Femur (tissue), 1 donor: ENCODE measurements at regions not wholly inside any gene's neighbourhood (a gene's known extent, or its start where the extent isn't known, plus 50 kb on each side); places are given as distances from the start of the nearest gene placed in this dataset.

ENCODE experiments used
- DNase-seq: peaks from one replicate; pipeline ENCODE4 v3.0.0-alpha.2; 2017

DNA sequence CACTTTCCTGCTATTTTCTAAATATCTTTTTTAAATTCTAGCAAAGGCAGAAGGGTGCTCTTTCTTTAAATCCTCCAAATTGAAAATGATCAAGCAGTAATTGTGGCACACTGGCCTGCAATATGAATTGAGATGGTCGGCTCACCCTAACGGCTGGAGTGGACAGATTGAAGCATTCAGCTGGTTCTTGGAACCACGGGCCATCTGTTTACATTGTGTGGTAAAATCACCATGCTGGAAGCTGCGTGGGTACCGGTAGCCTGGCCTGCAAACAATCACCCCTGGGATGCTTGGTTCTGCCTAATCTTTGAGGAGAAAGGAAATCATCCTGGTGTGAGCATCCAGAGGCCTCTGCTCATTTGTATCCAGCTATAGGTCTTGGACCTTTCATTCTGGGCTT lies 289.3 kb downstream of the ZNF608 start:
- DNase-seq = no peak

- no peak for DNase-seq
Measured at GRCh38 chr5:124456249-124456648, 290.2 kb downstream of the ZNF608 start.

DNA sequence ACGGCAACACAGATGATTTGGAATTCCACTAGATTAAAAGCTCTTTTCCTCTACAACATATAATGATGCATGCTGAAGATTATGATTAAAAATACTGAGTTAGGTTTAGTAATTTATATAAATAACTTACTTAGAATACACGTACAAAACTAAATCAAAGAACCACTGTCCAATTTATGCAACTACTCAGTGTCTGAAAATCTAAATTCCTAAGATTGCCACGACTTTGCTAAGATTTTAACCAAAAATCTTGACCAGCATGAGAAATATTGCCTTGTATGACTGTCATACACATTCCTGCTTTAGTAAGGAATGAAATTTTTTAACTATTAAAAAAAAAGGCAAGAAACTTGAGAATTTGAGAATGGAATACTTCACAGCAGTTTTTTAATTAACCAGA lies 292.4 kb downstream of the ZNF608 start:
- no peak for DNase-seq

DNA sequence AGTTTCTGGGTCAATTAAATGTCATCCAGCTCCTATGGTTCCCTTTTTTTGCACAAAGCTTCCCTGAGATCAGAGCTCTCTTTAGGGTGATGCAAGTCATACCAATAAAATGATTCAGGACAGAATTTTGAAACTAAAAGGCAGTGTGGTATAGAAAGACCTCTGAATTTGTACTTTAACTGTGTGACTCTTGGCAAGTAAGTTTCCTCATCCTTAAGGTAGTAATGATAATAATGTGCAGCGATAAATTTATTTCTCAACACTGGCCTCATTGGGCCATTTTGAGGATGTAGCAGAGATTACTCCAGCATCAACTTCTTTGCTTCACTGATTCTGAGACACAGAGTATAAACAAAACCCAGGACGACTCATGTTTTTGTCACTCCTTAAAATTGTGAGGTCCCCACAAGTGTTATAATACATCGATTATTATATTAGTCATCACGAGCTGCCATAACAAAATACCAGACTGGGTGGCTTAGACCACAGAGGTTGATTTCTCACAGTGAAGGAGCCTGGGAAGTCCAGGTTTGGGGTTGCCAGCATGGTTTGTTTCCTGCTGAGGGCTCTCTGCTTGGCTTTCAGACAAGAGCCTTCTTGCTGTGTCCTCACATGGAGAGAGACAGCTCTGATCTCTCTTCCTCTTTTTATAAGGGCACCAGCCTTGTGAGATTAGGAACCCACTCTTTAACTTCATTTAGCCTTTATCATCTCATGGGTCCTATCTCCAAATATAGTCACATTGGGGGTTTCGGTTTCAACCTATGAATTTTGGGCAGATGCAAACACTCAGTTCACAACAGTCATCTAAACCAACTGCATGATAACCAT lies 293.0 kb downstream of the ZNF608 start:
- no peak for DNase-seq

- no peak for DNase-seq
Measured at GRCh38 chr5:124452412-124452811, 294.0 kb downstream of the ZNF608 start.

DNA sequence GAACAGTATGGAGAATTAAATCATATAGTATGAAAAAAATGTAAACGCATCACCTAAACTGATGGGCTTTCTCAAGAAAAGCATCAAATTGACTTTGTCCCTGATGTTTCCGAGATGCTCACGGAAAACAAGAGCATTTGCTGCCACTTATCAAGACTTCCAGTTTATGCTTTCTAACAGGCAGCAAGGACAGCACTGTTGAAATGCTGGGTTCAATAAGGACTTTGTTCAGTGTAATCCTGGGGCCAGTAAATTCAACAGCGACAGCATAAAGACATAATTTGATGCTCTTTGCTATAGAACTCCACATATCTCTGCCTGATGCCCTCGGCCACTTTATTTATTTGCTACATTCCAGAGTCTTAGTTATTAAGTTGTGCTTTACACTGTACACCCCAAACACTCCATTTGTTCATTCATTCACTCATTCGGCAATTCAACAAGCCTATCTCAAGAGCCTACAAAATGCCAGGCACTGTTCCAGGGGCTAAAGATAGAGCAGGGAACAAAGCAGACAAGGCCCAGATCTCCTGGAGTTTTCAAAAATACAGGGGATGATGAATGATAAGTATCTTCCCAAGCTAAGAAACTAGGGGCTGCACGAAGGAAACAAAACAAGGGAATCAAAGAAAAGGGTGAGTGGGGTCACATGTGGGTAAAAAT lies 294.6 kb downstream of the ZNF608 start:
- DNase-seq = no peak

DNA sequence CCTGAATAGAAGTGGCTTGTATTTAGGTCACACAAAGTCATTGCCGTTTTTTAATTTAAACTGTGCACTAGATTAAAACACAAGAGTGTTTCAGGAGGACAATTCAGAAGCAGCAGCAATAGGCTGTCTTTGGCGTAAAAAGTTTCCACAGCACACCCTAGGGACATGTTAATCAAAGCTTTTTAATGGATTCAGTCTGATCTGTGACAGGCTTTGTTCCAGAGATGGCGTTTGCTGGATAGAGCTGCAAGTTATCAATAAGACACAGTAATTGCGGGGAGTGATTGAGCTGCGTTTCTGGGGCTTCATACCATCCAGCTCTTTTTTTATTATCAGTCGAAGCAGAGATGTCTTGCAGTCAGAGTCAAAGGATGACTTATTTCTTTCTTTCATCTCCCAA lies 300.3 kb downstream of the ZNF608 start:
- DNase-seq = no peak

DNA sequence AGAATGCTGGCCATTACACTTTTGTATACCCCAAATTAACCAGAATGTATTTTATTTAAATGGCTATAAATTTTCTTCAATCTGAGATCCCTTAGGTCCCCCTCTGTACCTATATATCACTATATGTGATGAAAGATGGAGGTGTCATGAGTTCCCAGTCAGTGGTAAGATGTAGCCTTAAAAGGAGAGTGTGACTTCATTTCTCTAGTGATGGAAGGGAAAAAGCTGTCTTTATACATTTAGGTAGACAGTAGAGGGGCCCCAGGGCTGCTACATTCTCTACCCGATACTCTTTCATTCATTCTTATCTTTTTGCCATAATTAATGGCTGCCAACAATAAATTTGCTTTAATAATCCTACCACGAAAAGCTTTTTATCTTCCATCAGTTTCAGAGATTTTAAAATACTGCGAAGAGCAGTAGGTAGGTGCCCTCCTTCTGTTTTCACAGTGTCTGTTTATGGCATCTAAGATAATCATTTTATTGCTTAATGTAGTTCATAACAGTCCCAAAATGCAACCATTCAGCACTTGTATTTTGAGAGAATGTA lies 301.3 kb downstream of the ZNF608 start:
- no peak for DNase-seq

DNA sequence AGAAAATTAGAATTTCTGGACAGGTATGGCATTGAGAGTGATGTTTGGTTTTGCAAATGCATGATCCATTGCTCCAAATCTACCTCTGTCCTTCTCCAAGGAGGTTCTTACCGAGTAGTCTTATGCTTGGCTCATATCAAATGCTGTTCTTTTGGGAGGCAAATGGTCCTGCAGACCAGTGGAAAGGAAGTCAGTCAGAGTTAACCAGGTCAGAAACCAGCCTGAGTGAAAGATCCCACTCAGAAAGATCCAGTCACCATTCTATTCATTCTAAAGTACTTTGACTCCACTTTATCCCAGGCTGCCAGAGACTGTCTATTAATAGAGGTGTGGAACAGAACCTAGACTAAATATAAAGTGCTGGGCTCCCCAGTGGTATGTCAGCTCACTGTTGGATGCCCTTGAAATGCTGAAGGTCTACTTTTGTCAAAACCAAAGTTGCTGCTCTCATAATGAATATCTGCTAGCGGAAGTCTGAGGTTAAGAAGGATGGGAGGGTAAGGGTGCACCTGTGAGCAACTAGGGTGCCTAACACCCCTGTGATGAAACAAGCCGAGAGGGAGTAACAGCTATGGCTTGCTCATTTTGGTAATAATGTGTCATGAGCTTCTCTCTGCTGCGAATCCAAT lies 302.2 kb downstream of the ZNF608 start:
- no peak for DNase-seq

DNA sequence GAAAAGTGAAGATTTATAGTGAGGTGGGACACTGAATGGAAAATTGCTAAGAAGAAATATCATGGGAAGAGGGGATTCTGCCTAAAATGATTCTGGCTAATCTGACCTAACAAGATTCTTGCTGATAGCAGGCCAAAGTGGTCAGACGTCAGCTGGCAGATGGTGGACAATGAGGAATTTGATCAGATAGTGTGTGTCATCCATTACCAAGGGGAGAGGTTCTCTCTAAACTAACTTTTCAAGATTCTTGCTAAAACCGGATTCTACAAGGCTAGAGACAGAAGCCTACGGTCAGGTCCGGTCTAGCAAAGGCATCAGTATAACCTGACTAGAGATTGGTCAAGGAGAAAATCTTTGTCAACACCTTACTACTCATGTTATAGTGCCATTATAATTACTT lies 306.0 kb downstream of the ZNF608 start:
- no peak for DNase-seq

DNA sequence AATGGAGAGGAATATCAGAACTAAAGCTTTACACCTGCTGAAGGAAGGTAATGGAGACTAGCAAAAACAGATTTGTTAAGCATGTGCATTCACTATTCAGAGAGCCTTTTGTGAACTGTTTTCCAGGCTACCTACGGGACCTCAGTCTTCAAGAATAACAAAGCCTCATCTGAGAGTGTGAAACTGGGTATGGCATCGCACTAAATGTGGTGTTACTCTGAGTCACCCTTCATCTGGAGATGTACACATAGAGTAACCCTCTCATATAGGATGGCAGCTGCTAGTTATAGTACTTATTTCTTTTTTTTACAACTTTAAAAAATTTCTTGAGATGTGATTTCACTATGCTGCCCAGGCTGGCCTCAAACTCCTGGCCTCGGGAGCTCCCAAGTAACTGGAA lies 306.8 kb downstream of the ZNF608 start:
- DNase-seq = no peak

DNA sequence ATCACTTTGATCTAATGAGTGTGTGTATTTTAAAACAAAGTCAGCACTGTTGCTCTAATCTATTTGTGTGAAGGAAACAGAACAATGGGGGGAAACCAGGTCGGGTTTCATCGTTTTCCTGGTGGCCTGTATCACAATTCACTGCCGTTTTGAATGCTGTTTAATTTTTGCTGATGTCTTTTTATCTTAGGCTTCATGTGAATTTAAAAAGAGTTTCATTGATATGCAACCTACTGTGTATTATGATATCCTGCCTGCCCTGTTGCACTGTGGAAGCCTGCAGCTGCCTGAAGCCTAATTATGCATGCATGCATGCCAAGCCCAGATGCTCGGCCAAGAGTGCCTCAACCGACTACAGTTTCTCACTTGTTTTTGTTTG lies 307.5 kb downstream of the ZNF608 start:
- DNase-seq = peak; percentile 58

DNA sequence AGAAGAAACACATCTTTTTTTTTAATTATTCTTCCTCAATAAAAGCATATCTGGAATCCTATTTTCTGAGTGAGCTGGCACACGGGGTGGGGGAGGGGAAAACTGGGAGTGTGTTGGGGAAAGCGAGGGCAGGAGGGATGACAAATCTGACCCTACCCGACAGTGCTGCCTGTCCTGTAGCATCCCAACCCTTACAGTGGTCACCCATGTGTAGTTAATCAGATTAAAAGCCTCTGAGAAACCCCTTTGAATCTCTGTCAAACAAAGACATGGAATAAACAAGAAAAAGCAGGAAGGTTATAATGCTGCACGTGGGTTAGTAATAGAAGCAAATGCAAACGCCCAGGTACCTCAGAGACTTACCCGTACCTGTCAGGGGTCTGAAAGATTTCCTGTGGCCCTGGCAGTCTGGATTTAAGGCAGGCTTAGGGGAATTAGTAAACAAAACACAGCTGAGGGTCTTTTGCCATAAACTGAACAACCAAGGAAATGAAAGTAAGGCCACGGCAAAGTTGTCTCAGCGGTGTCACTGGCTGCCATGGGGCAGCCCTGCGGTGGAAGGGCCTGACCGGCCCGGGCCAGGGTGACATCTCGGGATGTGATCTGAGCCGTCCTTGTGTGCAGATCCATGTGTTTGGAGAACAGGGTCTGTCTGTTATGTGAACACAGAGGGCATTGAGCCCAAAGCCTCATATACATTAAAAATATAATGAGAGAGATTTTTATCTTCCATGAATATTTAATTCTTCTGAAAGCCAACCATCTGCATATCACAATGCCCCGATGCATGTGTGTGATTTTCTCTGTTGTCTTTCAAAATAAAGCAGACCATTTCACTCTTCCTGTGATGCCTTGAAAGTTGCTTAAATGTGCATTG lies 308.2 kb downstream of the ZNF608 start:
- DNase-seq = no peak

DNA sequence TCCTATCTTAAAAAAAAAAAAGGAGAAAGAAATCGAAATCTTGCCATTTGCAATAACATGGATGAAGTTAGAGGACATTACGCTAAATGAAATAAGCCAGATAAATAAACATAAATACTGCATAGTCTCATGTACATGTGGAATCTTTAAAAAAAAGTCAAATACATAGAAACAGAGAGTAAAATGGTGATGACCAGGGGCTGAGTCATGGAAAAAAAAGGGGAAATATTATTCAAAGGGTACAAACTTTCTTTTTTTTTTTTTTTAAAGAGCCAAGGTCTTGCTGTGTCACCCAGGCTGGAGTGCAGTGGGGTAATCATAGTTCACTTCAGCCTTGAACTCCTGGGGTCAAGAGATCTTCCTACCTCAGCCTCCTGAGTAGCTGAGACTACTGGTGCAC lies 310.1 kb downstream of the ZNF608 start:
- DNase-seq = no peak

DNA sequence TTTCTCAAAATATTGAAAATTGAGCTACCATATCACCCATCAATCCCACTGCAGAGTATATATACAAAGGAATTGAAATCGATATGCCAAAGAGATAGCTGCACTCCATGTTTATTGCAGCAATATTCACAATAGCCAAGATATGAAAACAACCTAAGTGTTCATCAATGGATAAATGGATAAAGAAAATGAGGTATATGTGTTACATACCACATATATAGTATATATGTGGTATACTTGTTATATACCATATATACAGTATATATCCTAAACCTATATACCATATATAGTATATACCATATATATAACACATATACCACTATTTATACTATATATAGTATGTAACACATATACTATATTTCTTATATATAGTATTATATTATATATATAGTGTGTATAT lies 313.3 kb downstream of the ZNF608 start:
- no peak for DNase-seq

- no peak for DNase-seq
Measured at GRCh38 chr5:124421584-124421983, 324.9 kb downstream of the ZNF608 start.

GRCh38 chr5:124420952-124421351 lies 325.5 kb downstream of the ZNF608 start:
- no peak for DNase-seq

- DNase-seq = no peak
Measured at GRCh38 chr5:124419531-124419930, 326.9 kb downstream of the ZNF608 start.

DNA sequence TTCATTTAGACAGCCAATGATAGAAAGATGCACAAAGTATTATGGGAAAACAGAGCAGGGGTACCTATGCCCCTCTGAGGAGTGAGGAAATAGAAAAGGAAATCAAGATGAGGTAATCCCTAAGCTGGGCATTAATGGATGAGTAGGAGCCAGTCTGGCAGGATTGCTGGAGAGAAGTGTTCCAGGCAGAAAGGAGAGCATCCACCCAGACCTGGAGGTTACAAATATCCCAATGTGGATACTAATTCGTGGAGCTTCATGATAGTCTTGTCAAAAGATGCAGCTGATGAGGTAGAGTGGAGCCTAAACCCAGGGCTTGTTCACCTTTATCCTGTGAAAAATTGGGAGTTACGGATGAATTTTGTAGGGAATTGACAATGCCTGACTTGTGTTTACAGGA lies 328.0 kb downstream of the ZNF608 start:
- DNase-seq = no peak

DNA sequence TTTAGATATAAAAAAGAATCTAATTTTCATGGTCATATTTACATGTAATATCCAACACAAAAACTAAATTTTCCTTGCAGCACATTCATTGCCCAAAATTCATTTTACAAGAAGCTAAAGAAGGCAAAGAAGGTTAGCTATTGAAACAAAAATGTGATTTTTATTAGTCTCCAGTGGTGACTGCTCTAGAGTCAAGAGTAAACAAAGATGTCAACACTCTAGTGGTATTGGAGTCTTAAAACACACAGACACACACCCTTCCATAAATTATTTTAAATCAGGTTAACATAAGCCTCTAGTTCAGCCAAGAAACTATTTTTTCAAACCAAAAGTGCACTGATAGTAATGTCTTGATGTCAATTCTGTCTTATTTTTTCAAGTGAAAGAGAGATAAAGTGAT lies 329.2 kb downstream of the ZNF608 start:
- DNase-seq = no peak

DNA sequence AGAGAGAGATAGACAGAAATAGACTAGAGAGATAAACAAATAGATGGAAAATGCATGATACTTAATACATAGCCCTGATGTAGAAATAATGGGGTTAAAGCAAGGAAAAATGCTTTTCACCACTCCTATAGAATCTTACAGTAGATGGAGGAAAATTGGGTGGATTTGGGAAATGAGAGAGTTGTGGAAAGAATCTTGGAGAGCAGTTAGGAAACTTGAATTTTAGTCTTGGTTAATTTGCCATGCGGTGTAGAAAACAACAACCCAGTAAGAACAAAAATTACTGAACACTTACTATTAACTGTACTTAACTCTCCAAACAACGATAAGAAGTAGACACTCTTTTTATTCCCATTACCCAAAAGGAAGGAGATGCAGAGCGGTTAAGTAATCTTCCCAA lies 329.8 kb downstream of the ZNF608 start:
- DNase-seq = no peak

- DNase-seq = no peak
Measured at GRCh38 chr5:124414973-124415372, 331.5 kb downstream of the ZNF608 start.
